ENCODE measurements at regions not wholly inside any gene's neighbourhood (a gene's known extent, or its start where the extent isn't known, plus 50 kb on each side); places are given as distances from the start of the nearest gene placed in this dataset.

- H3K4me1 ChIP-seq (ENCODE audit: control insufficient read depth, insufficient read depth, low read length) = no peaks in the 10 kb centered on the region
- ChIA-PET POLR2A (no interaction called here), CTCF (no interaction called here)
- DNase-seq (ENCODE audit: low read depth, low spot score) (no peak), ATAC-seq (no peak)
- no peaks in the 10 kb centered on the region for H3K27me3 ChIP-seq (ENCODE audit: control insufficient read depth, insufficient read depth, low read length)
- TF ChIP-seq CTCF (IDR thresholded peaks at IDR 0.05) (no peak), TCF7L2 (IDR thresholded peaks at IDR 0.05; ENCODE audit: low read depth, low read length) (no peak), POLR2AphosphoS5 (IDR thresholded peaks at IDR 0.05; ENCODE audit: low read depth, low read length) (no peak), REST (IDR thresholded peaks at IDR 0.05; ENCODE audit: insufficient read depth in 1 of 2, low read depth in 2 of 2, low read length in 1 of 2) (no peak), SIN3A (IDR thresholded peaks at IDR 0.05; ENCODE audit: borderline replicate concordance, insufficient read depth, low read depth, low read length) (no peak)
- no TSS peak for BruUV-seq (replicated peaks)
- H3K27ac ChIP-seq (ENCODE audit: low read length) = no peak overlapping the region
- H3K36me3 ChIP-seq (ENCODE audit: control insufficient read depth, insufficient read depth, low read length) = no peaks in the 10 kb centered on the region
- intact Hi-C loops (cut with micrococcal nuclease; ENCODE audit: unreplicated experiment) (no loop called here), in situ Hi-C loops (cut with HindIII; ENCODE audit: low pct_unique_long_range_greater_than_20kb, low sequenced_read_pairs) (no loop called here)
- H3K9me3 ChIP-seq (ENCODE audit: control insufficient read depth, insufficient read depth, low read depth, low read length) = no peaks in the 10 kb centered on the region
- no peak overlapping the region for H3K4me3 ChIP-seq (ENCODE audit: low read depth in 2 of 2, low read length in 2 of 2)
Measured at GRCh38 chr14:86430853-86431252, 900.9 kb downstream of the FLRT2 start.

DNA sequence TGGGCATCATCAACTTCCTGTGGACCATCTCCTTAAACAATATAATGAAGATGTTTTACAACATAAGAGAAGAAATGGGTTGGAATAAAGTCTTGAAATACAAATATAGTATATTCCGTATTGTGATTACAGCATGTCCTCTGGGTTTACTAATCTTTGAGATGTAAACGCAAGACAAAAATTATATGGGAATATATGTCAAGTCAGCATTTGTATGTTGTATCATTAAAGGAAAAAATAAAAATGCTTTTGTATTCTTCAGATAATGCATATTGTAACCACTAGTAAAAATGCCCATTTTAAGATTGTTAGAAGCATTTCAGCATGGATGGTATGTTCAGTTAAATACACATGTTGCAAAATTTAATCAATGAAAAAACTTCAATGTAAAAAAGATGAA is 893.3 kb downstream of the FLRT2 start:
- CTCF ChIA-PET = no interaction called here

More for the DNA sequence above, 893.3 kb downstream of the FLRT2 start:
- H3K27me3 ChIP-seq (ENCODE audit: control insufficient read depth, insufficient read depth, low read length) = no peaks in the 10 kb centered on the region
- intact Hi-C loops (cut with micrococcal nuclease; ENCODE audit: unreplicated experiment) (no loop called here), in situ Hi-C loops (cut with HindIII; ENCODE audit: low pct_unique_long_range_greater_than_20kb, low sequenced_read_pairs) (no loop called here)
- ATAC-seq (no peak), DNase-seq (ENCODE audit: low read depth, low spot score) (no peak)
- H3K9me3 ChIP-seq (ENCODE audit: control insufficient read depth, insufficient read depth, low read depth, low read length) = no peaks in the 10 kb centered on the region
- POLR2A ChIA-PET = no interaction called here
- BruUV-seq (replicated peaks) = no TSS peak
- TF ChIP-seq TCF7L2 (IDR thresholded peaks at IDR 0.05; ENCODE audit: low read depth, low read length) = no peak
- TF ChIP-seq REST (IDR thresholded peaks at IDR 0.05; ENCODE audit: insufficient read depth in 1 of 2, low read depth in 2 of 2, low read length in 1 of 2) = no peak
- TF ChIP-seq POLR2AphosphoS5 (IDR thresholded peaks at IDR 0.05; ENCODE audit: low read depth, low read length) = no peak
- H3K36me3 ChIP-seq (ENCODE audit: control insufficient read depth, insufficient read depth, low read length) = no peaks in the 10 kb centered on the region
- no peak overlapping the region for H3K27ac ChIP-seq (ENCODE audit: low read length)
- H3K4me3 ChIP-seq (ENCODE audit: low read depth in 2 of 2, low read length in 2 of 2) = no peak overlapping the region
- H3K4me1 ChIP-seq (ENCODE audit: control insufficient read depth, insufficient read depth, low read length) = no peaks in the 10 kb centered on the region

All from Panc1 (cell line).